ENCODE measurements at regions not wholly inside any gene's neighbourhood (a gene's known extent, or its start where the extent isn't known, plus 50 kb on each side); places are given as distances from the start of the nearest gene placed in this dataset.

- Mint-ChIP-seq H3K27ac (no peak overlapping the region), H3K4me3 (ENCODE audit: low read depth) (no peak overlapping the region), H3K4me1 (ENCODE audit: low read depth) (no peaks in the 10 kb centered on the region), H3K27me3 (no peaks in the 10 kb centered on the region), H3K9me3 (ENCODE audit: low read depth) (peaks cover 4% of the 10 kb centered on the region), H3K36me3 (ENCODE audit: insufficient read depth) (peaks cover 1% of the 10 kb centered on the region)
- DNase-seq (ENCODE audit: low spot score, unreplicated experiment): no peak
- TF ChIP-seq CTCF (IDR thresholded peaks at IDR 0.05; ENCODE audit: unreplicated experiment): no peak
Measured at GRCh38 chr6:87965806-87966205, 81.8 kb upstream of the SPACA1 start.

GRCh38 chr6:87959083-87959482 lies 88.6 kb upstream of the SPACA1 start:
- no peak for TF ChIP-seq CTCF (IDR thresholded peaks at IDR 0.05; ENCODE audit: unreplicated experiment)
- no peaks in the 10 kb centered on the region for H3K4me1 Mint-ChIP-seq (ENCODE audit: low read depth)
- H3K9me3 Mint-ChIP-seq (ENCODE audit: low read depth): peaks cover 13% of the 10 kb centered on the region
- no peak overlapping the region for H3K27ac Mint-ChIP-seq
- no peaks in the 10 kb centered on the region for H3K27me3 Mint-ChIP-seq
- H3K36me3 Mint-ChIP-seq (ENCODE audit: insufficient read depth): peaks cover 2% of the 10 kb centered on the region
- H3K4me3 Mint-ChIP-seq (ENCODE audit: low read depth): no peak overlapping the region
- no peak for DNase-seq (ENCODE audit: low spot score, unreplicated experiment)

GRCh38 chr6:87951751-87952150 lies 95.9 kb upstream of the SPACA1 start:
- H3K4me1 Mint-ChIP-seq (ENCODE audit: low read depth): peaks cover 11% of the 10 kb centered on the region
- no peak for TF ChIP-seq CTCF (IDR thresholded peaks at IDR 0.05; ENCODE audit: unreplicated experiment)
- H3K4me3 Mint-ChIP-seq (ENCODE audit: low read depth): no peak overlapping the region
- peaks cover 5% of the 10 kb centered on the region for H3K9me3 Mint-ChIP-seq (ENCODE audit: low read depth)
- no peak for DNase-seq (ENCODE audit: low spot score, unreplicated experiment)
- no peaks in the 10 kb centered on the region for H3K27me3 Mint-ChIP-seq
- H3K36me3 Mint-ChIP-seq (ENCODE audit: insufficient read depth): no peaks in the 10 kb centered on the region
- no peak overlapping the region for H3K27ac Mint-ChIP-seq

DNA sequence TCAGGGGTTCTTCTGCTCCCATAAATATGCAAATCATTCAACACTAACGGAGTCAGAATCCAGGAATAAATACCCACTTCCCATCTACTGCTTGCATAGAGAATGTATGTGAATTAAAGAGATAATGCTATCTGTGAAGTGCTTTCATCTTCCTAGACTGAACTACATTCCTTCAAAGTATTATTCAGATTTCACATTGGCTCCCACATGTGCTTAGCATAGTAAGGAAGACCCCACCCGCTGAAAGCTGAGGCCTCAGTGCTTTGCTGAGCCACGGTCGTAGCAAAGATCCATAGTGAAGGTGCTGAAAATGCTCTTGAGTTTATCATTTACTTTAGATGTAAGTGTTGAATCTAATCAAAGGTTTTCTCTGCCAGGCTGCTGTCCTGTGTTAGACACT lies 97.0 kb upstream of the SPACA1 start:
- H3K27ac Mint-ChIP-seq: no peak overlapping the region
- H3K27me3 Mint-ChIP-seq: no peaks in the 10 kb centered on the region
- TF ChIP-seq CTCF (IDR thresholded peaks at IDR 0.05; ENCODE audit: unreplicated experiment): no peak
- H3K4me1 Mint-ChIP-seq (ENCODE audit: low read depth): peaks cover 16% of the 10 kb centered on the region
- H3K36me3 Mint-ChIP-seq (ENCODE audit: insufficient read depth): no peaks in the 10 kb centered on the region
- DNase-seq (ENCODE audit: low spot score, unreplicated experiment): no peak
- H3K4me3 Mint-ChIP-seq (ENCODE audit: low read depth): no peak overlapping the region
- H3K9me3 Mint-ChIP-seq (ENCODE audit: low read depth): no peaks in the 10 kb centered on the region

DNA sequence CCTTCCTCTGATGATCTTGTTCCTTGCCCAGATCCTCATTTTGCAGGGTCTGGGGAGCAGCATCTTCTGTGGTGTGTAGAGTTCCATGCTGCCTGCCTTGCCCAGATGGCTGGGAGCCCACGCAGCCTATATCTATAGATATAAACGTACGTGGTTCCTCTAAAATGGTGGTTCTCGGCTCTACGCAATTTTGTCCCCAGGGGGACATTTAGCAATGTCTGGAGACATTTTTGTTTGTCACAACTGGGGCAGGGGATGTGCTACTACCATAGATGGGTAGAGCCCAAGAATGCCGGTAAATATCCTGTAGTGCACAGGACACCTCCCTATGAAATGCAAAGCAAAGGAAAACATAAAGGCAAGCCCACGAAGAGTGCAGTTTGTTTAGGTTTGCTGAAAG lies 98.4 kb upstream of the SPACA1 start:
- Mint-ChIP-seq H3K27me3 (no peaks in the 10 kb centered on the region), H3K9me3 (ENCODE audit: low read depth) (no peaks in the 10 kb centered on the region), H3K36me3 (ENCODE audit: insufficient read depth) (no peaks in the 10 kb centered on the region), H3K27ac (no peak overlapping the region), H3K4me1 (ENCODE audit: low read depth) (peaks cover 29% of the 10 kb centered on the region), H3K4me3 (ENCODE audit: low read depth) (no peak overlapping the region)
- TF ChIP-seq CTCF (IDR thresholded peaks at IDR 0.05; ENCODE audit: unreplicated experiment): no peak
- DNase-seq (ENCODE audit: low spot score, unreplicated experiment): no peak
